ENCODE measurements at regions not wholly inside any gene's neighbourhood (a gene's known extent, or its start where the extent isn't known, plus 50 kb on each side); places are given as distances from the start of the nearest gene placed in this dataset.

- TF ChIP-seq CTCF (conservative IDR thresholded peaks at IDR 0.05; ENCODE audit: low read depth in 2 of 2) = no peak
- TF ChIP-seq EZH2phosphoT487 (IDR thresholded peaks at IDR 0.05; ENCODE audit: unreplicated experiment) = no peak
- TF ChIP-seq CREB1 (CRISPR knock-in tag; IDR thresholded peaks at IDR 0.05; ENCODE audit: low read depth) = no peak
- no peak for TF ChIP-seq POLR2AphosphoS5 (IDR thresholded peaks at IDR 0.05; ENCODE audit: low read depth)
- TF ChIP-seq REST (IDR thresholded peaks at IDR 0.05; ENCODE audit: unreplicated experiment) = no peak
- no peak for TF ChIP-seq STAT1 (IDR thresholded peaks at IDR 0.05; ENCODE audit: unreplicated experiment)
- no peak for TF ChIP-seq EZH2 (IDR thresholded peaks at IDR 0.05; ENCODE audit: low read depth, unreplicated experiment)
- TF ChIP-seq ZNF114 (CRISPR knock-in tag; IDR thresholded peaks at IDR 0.05) = no peak
- no peak for TF ChIP-seq ZNF331 (CRISPR knock-in tag; IDR thresholded peaks at IDR 0.05; ENCODE audit: low read depth)
- no peak for TF ChIP-seq JUNB (IDR thresholded peaks at IDR 0.05; ENCODE audit: unreplicated experiment)
- TF ChIP-seq, protein P1, sequence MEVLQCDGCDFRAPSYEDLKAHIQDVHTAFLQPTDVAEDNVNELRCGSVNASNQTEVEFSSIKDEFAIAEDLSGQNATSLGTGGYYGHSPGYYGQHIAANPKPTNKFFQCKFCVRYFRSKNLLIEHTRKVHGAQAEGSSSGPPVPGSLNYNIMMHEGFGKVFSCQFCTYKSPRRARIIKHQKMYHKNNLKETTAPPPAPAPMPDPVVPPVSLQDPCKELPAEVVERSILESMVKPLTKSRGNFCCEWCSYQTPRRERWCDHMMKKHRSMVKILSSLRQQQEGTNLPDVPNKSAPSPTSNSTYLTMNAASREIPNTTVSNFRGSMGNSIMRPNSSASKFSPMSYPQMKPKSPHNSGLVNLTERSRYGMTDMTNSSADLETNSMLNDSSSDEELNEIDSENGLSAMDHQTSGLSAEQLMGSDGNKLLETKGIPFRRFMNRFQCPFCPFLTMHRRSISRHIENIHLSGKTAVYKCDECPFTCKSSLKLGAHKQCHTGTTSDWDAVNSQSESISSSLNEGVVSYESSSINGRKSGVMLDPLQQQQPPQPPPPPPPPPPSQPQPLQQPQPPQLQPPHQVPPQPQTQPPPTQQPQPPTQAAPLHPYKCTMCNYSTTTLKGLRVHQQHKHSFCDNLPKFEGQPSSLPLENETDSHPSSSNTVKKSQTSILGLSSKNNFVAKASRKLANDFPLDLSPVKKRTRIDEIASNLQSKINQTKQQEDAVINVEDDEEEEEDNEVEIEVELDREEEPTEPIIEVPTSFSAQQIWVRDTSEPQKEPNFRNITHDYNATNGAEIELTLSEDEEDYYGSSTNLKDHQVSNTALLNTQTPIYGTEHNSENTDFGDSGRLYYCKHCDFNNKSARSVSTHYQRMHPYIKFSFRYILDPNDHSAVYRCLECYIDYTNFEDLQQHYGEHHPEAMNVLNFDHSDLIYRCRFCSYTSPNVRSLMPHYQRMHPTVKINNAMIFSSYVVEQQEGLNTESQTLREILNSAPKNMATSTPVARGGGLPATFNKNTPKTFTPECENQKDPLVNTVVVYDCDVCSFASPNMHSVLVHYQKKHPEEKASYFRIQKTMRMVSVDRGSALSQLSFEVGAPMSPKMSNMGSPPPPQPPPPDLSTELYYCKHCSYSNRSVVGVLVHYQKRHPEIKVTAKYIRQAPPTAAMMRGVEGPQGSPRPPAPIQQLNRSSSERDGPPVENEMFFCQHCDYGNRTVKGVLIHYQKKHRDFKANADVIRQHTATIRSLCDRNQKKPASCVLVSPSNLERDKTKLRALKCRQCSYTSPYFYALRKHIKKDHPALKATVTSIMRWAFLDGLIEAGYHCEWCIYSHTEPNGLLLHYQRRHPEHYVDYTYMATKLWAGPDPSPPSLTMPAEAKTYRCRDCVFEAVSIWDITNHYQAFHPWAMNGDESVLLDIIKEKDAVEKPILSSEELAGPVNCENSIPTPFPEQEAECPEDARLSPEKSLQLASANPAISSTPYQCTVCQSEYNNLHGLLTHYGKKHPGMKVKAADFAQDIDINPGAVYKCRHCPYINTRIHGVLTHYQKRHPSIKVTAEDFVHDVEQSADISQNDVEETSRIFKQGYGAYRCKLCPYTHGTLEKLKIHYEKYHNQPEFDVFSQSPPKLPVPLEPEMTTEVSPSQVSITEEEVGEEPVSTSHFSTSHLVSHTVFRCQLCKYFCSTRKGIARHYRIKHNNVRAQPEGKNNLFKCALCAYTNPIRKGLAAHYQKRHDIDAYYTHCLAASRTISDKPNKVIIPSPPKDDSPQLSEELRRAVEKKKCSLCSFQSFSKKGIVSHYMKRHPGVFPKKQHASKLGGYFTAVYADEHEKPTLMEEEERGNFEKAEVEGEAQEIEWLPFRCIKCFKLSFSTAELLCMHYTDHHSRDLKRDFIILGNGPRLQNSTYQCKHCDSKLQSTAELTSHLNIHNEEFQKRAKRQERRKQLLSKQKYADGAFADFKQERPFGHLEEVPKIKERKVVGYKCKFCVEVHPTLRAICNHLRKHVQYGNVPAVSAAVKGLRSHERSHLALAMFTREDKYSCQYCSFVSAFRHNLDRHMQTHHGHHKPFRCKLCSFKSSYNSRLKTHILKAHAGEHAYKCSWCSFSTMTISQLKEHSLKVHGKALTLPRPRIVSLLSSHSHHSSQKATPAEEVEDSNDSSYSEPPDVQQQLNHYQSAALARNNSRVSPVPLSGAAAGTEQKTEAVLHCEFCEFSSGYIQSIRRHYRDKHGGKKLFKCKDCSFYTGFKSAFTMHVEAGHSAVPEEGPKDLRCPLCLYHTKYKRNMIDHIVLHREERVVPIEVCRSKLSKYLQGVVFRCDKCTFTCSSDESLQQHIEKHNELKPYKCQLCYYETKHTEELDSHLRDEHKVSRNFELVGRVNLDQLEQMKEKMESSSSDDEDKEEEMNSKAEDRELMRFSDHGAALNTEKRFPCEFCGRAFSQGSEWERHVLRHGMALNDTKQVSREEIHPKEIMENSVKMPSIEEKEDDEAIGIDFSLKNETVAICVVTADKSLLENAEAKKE (CRISPR knock-in tag; IDR thresholded peaks at IDR 0.05) = no peak
- TF ChIP-seq, protein P2, sequence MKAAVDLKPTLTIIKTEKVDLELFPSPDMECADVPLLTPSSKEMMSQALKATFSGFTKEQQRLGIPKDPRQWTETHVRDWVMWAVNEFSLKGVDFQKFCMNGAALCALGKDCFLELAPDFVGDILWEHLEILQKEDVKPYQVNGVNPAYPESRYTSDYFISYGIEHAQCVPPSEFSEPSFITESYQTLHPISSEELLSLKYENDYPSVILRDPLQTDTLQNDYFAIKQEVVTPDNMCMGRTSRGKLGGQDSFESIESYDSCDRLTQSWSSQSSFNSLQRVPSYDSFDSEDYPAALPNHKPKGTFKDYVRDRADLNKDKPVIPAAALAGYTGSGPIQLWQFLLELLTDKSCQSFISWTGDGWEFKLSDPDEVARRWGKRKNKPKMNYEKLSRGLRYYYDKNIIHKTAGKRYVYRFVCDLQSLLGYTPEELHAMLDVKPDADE (IDR thresholded peaks at IDR 0.05) = no peak
- TF ChIP-seq NANOG (IDR thresholded peaks at IDR 0.05; ENCODE audit: borderline replicate concordance) = no peak
These were observed 102.8 kb upstream of the USP25 start for GRCh38 chr21:15627011-15627410.

Measured in GM23338 (cell line).